IMR-90 (cell line): ENCODE measurements at regions not wholly inside any gene's neighbourhood (a gene's known extent, or its start where the extent isn't known, plus 50 kb on each side); places are given as distances from the start of the nearest gene placed in this dataset.

Experiments used
- ATAC-seq: fragments of 200-7000 bp; cut with Tn5 transposase; 2 replicates; pipeline ENCODE4 v1.9.1; 2020; ENCODE audit warnings: low read depth, mild to moderate bottlenecking, moderate library complexity
- BruUV-seq: library from RNA; stranded (reverse); fragments of 400-500 nt; replicated peaks from 2 replicates; lab custom pipeline; 2021; lab: Mats Ljungman, UMichigan
- CTCF ChIA-PET: fragments of 300-600 bp; formaldehyde crosslinking; extraction: SDS; loops from one replicate; lab custom pipeline; 2021; ENCODE audit warnings: antibody characterized with exemption; lab: Yijun Ruan, JAX
- POLR2A ChIA-PET: fragments of 300-600 bp; sonication (Branson Sonifier 250); formaldehyde crosslinking; loops from one replicate; lab custom pipeline; 2022; ENCODE audit warnings: antibody characterized with exemption; ENCODE audit not compliant: unreplicated experiment; lab: Charles Lee
- DNase-seq: peaks from one replicate; pipeline ENCODE4 v3.0.0; 2013
- H2AFZ ChIP-seq: replicated peaks from 2 replicates; pipeline ENCODE3; 2013; ENCODE audit warnings: low read length, mild to moderate bottlenecking; ENCODE audit not compliant: poor library complexity
- H2AK5ac ChIP-seq: 2 replicates; pipeline ENCODE4 v1.6.1; 2013; ENCODE audit warnings: low read depth, low read length, inconsistent platforms
- H2AK9ac ChIP-seq: replicated peaks from 2 replicates; pipeline ENCODE3; 2013; ENCODE audit warnings: mild to moderate bottlenecking, low read depth, low read length, moderate library complexity; ENCODE audit not compliant: poor library complexity
- H2BK120ac ChIP-seq: 2 replicates; pipeline ENCODE4 v1.6.1; 2013; ENCODE audit warnings: low read depth, low read length, inconsistent platforms
- H2BK15ac ChIP-seq: 3 replicates; pipeline ENCODE4 v1.6.1; 2013; ENCODE audit warnings: low read depth, low read length, inconsistent platforms
- H2BK20ac ChIP-seq: 2 replicates; pipeline ENCODE4 v1.6.1; 2013; ENCODE audit warnings: low read depth, mild to moderate bottlenecking, inconsistent platforms, low read length, moderate library complexity
- H2BK5ac ChIP-seq: 2 replicates; pipeline ENCODE4 v1.6.1; 2013; ENCODE audit warnings: mild to moderate bottlenecking, low read depth, low read length, inconsistent platforms; ENCODE audit not compliant: poor library complexity, severe bottlenecking
- H3K14ac ChIP-seq: replicated peaks from 2 replicates; pipeline ENCODE4 v1.6.1; 2013; ENCODE audit warnings: low read depth, low read length, inconsistent platforms
- H3K18ac ChIP-seq: 2 replicates; pipeline ENCODE4 v1.6.1; 2013; ENCODE audit warnings: low read depth, low read length, control low read depth
- H3K23ac ChIP-seq: 2 replicates; pipeline ENCODE4 v1.6.1; 2013; ENCODE audit warnings: low read depth, low read length, inconsistent platforms
- H3K27ac ChIP-seq: 2 replicates; pipeline ENCODE4 v1.5.1; 2013; ENCODE audit warnings: mild to moderate bottlenecking, control low read depth, low read length; ENCODE audit not compliant: insufficient read depth
- H3K27me3 ChIP-seq: 2 replicates; pipeline ENCODE4 v1.6.1; 2013; ENCODE audit warnings: low read length; ENCODE audit not compliant: control insufficient read depth, insufficient read depth
- H3K36me3 ChIP-seq: 2 replicates; pipeline ENCODE4 v1.6.1; 2013; ENCODE audit warnings: low read length, mixed read lengths; ENCODE audit not compliant: control insufficient read depth, insufficient read depth
- H3K4ac ChIP-seq: 2 replicates; pipeline ENCODE4 v1.6.1; 2013; ENCODE audit warnings: low read depth, low read length, inconsistent platforms
- H3K4me1 ChIP-seq: 2 replicates; pipeline ENCODE4 v1.6.1; 2013; ENCODE audit warnings: low read length, mixed read lengths; ENCODE audit not compliant: control insufficient read depth, insufficient read depth
- H3K4me2 ChIP-seq: 2 replicates; pipeline ENCODE4 v1.6.1; 2013; ENCODE audit warnings: low read depth, mild to moderate bottlenecking, control low read depth, low read length, moderate library complexity
- H3K4me3 ChIP-seq: 2 replicates; pipeline ENCODE4 v1.5.1; 2013; ENCODE audit warnings: low read depth, mild to moderate bottlenecking, control low read depth, low read length, moderate library complexity; ENCODE audit not compliant: insufficient read depth
- H3K56ac ChIP-seq: 2 replicates; pipeline ENCODE4 v1.6.1; 2013; ENCODE audit warnings: low read length, inconsistent platforms; ENCODE audit not compliant: insufficient read depth; ENCODE audit errors: extremely low read depth
- H3K79me1 ChIP-seq, 2 experiments: 2 replicates each; pipeline ENCODE4 v1.6.1; 2013; ENCODE audit warnings: low read length in 2 of 2, inconsistent platforms in 1 of 2, low read depth in 1 of 2
- H3K9ac ChIP-seq: 2 replicates; pipeline ENCODE4 v1.6.1; 2013; ENCODE audit warnings: low read depth, low read length, control low read depth
- H3K9me1 ChIP-seq: 2 replicates; pipeline ENCODE4 v1.6.1; 2013; ENCODE audit warnings: low read length, inconsistent platforms; ENCODE audit not compliant: insufficient read depth
- H3K9me3 ChIP-seq: 2 replicates; pipeline ENCODE4 v1.6.1; 2013; ENCODE audit warnings: low read length; ENCODE audit not compliant: control insufficient read depth, insufficient read depth
- H4K20me1 ChIP-seq: 2 replicates; pipeline ENCODE4 v1.6.1; 2013; ENCODE audit warnings: low read length, inconsistent platforms; ENCODE audit not compliant: insufficient read depth
- H4K5ac ChIP-seq: 2 replicates; pipeline ENCODE4 v1.6.1; 2013; ENCODE audit warnings: mild to moderate bottlenecking, low read depth, low read length, control low read depth
- H4K8ac ChIP-seq, 2 experiments: 2 replicates each; pipeline ENCODE4 v1.6.1; 2013; ENCODE audit warnings: low read depth in 2 of 2, low read length in 2 of 2, control low read depth in 1 of 2, inconsistent platforms in 1 of 2
- H4K91ac ChIP-seq: 2 replicates; pipeline ENCODE4 v1.6.1; 2013; ENCODE audit warnings: low read depth, low read length, inconsistent platforms; ENCODE audit not compliant: insufficient read depth
- CEBPB ChIP-seq: IDR thresholded peaks from 2 replicates; pipeline ENCODE4 v1.6.1; 2012; ENCODE audit warnings: low read depth, low read length, improper control_type of control experiment
- CTCF ChIP-seq: conservative IDR thresholded peaks from 2 replicates; pipeline ENCODE4 v1.5.1; 2012; ENCODE audit warnings: mild to moderate bottlenecking, low read depth, low read length, improper control_type of control experiment
- MXI1 ChIP-seq: IDR thresholded peaks from 2 replicates; pipeline ENCODE4 v1.6.1; 2012; ENCODE audit warnings: low read depth, mild to moderate bottlenecking, low read length, moderate library complexity, borderline replicate concordance
- POLR2A ChIP-seq: IDR thresholded peaks from 2 replicates; pipeline ENCODE4 v1.6.1; 2012; ENCODE audit warnings: mild to moderate bottlenecking, low read depth, low read length
- RCOR1 ChIP-seq: IDR thresholded peaks from 2 replicates; pipeline ENCODE4 v1.6.1; 2012; ENCODE audit warnings: mild to moderate bottlenecking, low read length, improper control_type of control experiment; ENCODE audit not compliant: insufficient replicate concordance
- RFX5 ChIP-seq: IDR thresholded peaks from 2 replicates; pipeline ENCODE4 v1.8.0; 2012; ENCODE audit warnings: low read depth, mild to moderate bottlenecking, low read length, moderate library complexity
- WGBS, 2 experiments: methylation state at CpG; one replicate each; pipeline versions ENCODE4 v1.1.5 to v1.1.7; 2013; ENCODE audit warnings: missing lambda C conversion rate in 2 of 2; ENCODE audit not compliant: insufficient read length in 1 of 2; ENCODE audit errors: extremely low coverage in 2 of 2; 5-methylcytosine and 5-hydroxymethylcytosine counted together
- dilution Hi-C: fragments of 300-500 bp; cut with HindIII; formaldehyde crosslinking; loops from one replicate; pipeline ENCODE4 v1.14.3; 2018; ENCODE audit warnings: low sequenced_read_pairs; ENCODE audit not compliant: unreplicated experiment
- in situ Hi-C: fragments of 300-500 bp; cut with MboI; formaldehyde crosslinking; loops from 3 replicates; pipeline ENCODE4 v1.14.3; 2019; ENCODE audit warnings: low sequenced_read_pairs, inconsistent platforms, mixed read lengths
- intact Hi-C: fragments of 100-400 bp; cut with micrococcal nuclease; formaldehyde crosslinking; loops from 2 replicates; pipeline ENCODE4 v1.10.0; 2022

DNA sequence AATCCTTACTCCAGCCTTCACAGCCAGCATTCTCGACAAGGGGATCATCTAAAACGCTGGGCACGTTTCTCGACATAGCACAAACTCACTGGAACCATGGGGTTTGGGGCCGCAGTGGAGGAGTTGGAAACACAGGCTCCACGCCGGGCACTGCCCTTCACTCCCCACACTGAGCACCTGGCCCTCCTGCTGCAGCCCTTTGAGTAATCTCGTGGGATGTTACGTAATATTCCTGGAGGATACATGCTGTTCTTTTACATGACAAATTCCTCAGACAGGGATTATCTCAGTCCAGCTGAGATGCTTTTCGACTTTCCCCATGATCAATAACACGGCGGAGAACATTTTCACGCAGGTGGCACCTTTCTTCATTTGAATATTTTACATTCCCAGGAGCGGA, 408.0 kb downstream of the SHANK2 start:
- H3K9me3 ChIP-seq, result peaks cover 5% of the 10 kb centered on the region
- H3K9me1 ChIP-seq, result no peaks in the 10 kb centered on the region
- no peaks in the 10 kb centered on the region for H3K27me3 ChIP-seq
- BruUV-seq, result no TSS peak
- no peak overlapping the region for H3K14ac ChIP-seq
- dilution Hi-C loops, result no loop called here
- no peak overlapping the region for H4K8ac ChIP-seq
- no peaks in the 10 kb centered on the region for H3K79me1 ChIP-seq
- H3K18ac ChIP-seq, result no peak overlapping the region
- H3K4me2 ChIP-seq, result no peak overlapping the region
- no peaks in the 10 kb centered on the region for H3K4me1 ChIP-seq
- DNase-seq (no peak), ATAC-seq (no peak)
- no peaks in the 10 kb centered on the region; the same call in 1 of the 2 replicates for H4K20me1 ChIP-seq
- no peak overlapping the region for H2AFZ ChIP-seq
- no peak overlapping the region for H2BK15ac ChIP-seq
- H3K27ac ChIP-seq, result no peak overlapping the region
- no peaks in the 10 kb centered on the region for H3K36me3 ChIP-seq
- ChIA-PET POLR2A (no interaction called here), CTCF (no interaction called here)
- intact Hi-C loops, result no loop called here
- no peak for TF ChIP-seq MXI1
- peak; percentile 66 for TF ChIP-seq CEBPB
- TF ChIP-seq CTCF, result no peak
- TF ChIP-seq RCOR1, result no peak
- TF ChIP-seq RFX5, result no peak
- TF ChIP-seq POLR2A, result no peak
- no peak overlapping the region for H3K4me3 ChIP-seq
- 74% methylated on average over 5 of the region's 14 CpGs; no CpG with 5 or more reads in 1 of the 2 experiments for WGBS, 2 experiments
- no peak overlapping the region for H2BK20ac ChIP-seq
- in situ Hi-C loops, result no loop called here
- H2BK5ac ChIP-seq, result no peak overlapping the region
- no peak overlapping the region for H3K23ac ChIP-seq
- no peak overlapping the region for H4K91ac ChIP-seq
- no peak overlapping the region for H3K9ac ChIP-seq
- no peak overlapping the region for H4K5ac ChIP-seq
- H2AK5ac ChIP-seq, result no peak overlapping the region
- H2BK120ac ChIP-seq, result no peak overlapping the region
- H2AK9ac ChIP-seq, result no peak overlapping the region
- no peak overlapping the region for H3K56ac ChIP-seq
- no peak overlapping the region for H3K4ac ChIP-seq
